ENCODE measurements at regions not wholly inside any gene's neighbourhood (a gene's known extent, or its start where the extent isn't known, plus 50 kb on each side); places are given as distances from the start of the nearest gene placed in this dataset.

- peak; percentile 74 for DNase-seq
These were observed 160.2 kb downstream of the PSMG1 start for GRCh38 chr21:39022863-39023693.

- no peak for DNase-seq
These were observed 160.8 kb downstream of the PSMG1 start for GRCh38 chr21:39022466-39022862.

GRCh38 chr21:39022035-39022434 lies 161.2 kb downstream of the PSMG1 start:
- DNase-seq, result no peak

GRCh38 chr21:39021478-39021832 lies 161.8 kb downstream of the PSMG1 start:
- no peak for DNase-seq

- no peak for DNase-seq
These were observed 162.3 kb downstream of the PSMG1 start for GRCh38 chr21:39020751-39021477.

- DNase-seq, result no peak
These were observed 164.5 kb downstream of the PSMG1 start for GRCh38 chr21:39018730-39019129.

- no peak for DNase-seq
These were observed 166.4 kb downstream of the PSMG1 start for GRCh38 chr21:39016740-39017315.

GRCh38 chr21:39014747-39015146 lies 168.5 kb downstream of the PSMG1 start:
- no peak for DNase-seq

- no peak for DNase-seq
These were observed 170.7 kb downstream of the PSMG1 start for GRCh38 chr21:39012326-39013230.

- no peak for DNase-seq
These were observed 171.3 kb downstream of the PSMG1 start for GRCh38 chr21:39011911-39012310.

GRCh38 chr21:39010629-39011404 lies 172.4 kb downstream of the PSMG1 start:
- DNase-seq, result no peak

- DNase-seq, result no peak
These were observed 173.5 kb downstream of the PSMG1 start for GRCh38 chr21:39009587-39010225.

GRCh38 chr21:39007985-39008384 lies 175.3 kb downstream of the PSMG1 start:
- DNase-seq, result no peak

- DNase-seq, result no peak
These were observed 175.7 kb downstream of the PSMG1 start for GRCh38 chr21:39007532-39007931.

- DNase-seq, result no peak
These were observed 176.5 kb downstream of the PSMG1 start for GRCh38 chr21:39006571-39007311.

GRCh38 chr21:39005502-39005787 lies 177.8 kb downstream of the PSMG1 start:
- DNase-seq, result no peak

- peak; percentile 57 for DNase-seq
These were observed 178.4 kb downstream of the PSMG1 start for GRCh38 chr21:39004634-39005501.

GRCh38 chr21:39003982-39004633 lies 179.1 kb downstream of the PSMG1 start:
- no peak for DNase-seq

GRCh38 chr21:39001341-39001740 lies 181.9 kb downstream of the PSMG1 start:
- DNase-seq, result no peak

Data from right kidney (tissue), 1 donor.